Transverse colon (tissue), 1 donor: ENCODE measurements at regions not wholly inside any gene's neighbourhood (a gene's known extent, or its start where the extent isn't known, plus 50 kb on each side); places are given as distances from the start of the nearest gene placed in this dataset.

ENCODE experiments used
- EP300 ChIP-seq: sonication (generic); formaldehyde crosslinking; IDR thresholded peaks from one replicate; pipeline ENCODE4 v1.6.1; 2017; ENCODE audit warnings: antibody characterized with exemption, low read depth
- POLR2A ChIP-seq: fragments of 450-650 bp; IDR thresholded peaks from one replicate; pipeline ENCODE4 v1.6.1; 2016; ENCODE audit warnings: antibody characterized with exemption, mild to moderate bottlenecking, moderate library complexity

DNA sequence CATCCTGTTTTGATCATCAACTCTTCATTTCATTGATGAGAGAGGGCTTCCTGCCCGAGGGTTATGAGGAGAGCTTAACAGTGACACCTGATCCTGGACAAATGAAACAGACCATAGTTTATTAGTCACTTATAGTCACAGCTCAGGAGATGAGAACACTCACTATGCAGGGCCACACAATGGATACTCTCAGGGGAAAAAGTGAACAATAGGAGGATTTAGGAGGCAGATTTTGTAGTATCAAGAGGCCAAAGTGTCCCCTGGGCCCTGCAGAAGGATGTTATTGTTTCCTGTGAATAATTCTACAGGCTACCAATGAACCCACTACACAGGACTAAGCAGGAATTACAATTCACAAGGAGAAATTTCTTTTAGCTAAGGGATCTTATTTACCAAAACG is 772.8 kb upstream of the MAN1A1 start:
- no peak for TF ChIP-seq EP300
- TF ChIP-seq POLR2A = no peak
